ENCODE measurements at regions not wholly inside any gene's neighbourhood (a gene's known extent, or its start where the extent isn't known, plus 50 kb on each side); places are given as distances from the start of the nearest gene placed in this dataset.

GRCh38 chr13:106734198-106734597 is 166.3 kb upstream of the ARGLU1 start:
- FAIRE-seq (no peak), DNase-seq (ENCODE audit: insufficient read length, low spot score) (no peak)

- DNase-seq (ENCODE audit: insufficient read length, low spot score) (no peak), FAIRE-seq (no peak)
Observed at GRCh38 chr13:106723036-106723435, 155.1 kb upstream of the ARGLU1 start.

- DNase-seq (ENCODE audit: insufficient read length, low spot score) (no peak), FAIRE-seq (no peak)
Observed at GRCh38 chr13:106722620-106723019, 154.7 kb upstream of the ARGLU1 start.

- FAIRE-seq = no peak
Observed at GRCh38 chr13:106721599-106721998, 153.7 kb upstream of the ARGLU1 start.

GRCh38 chr13:106714271-106714982 is 146.5 kb upstream of the ARGLU1 start:
- FAIRE-seq (no peak), DNase-seq (ENCODE audit: insufficient read length, low spot score) (no peak)

More at GRCh38 chr13:106721599-106721998, 153.7 kb upstream of the ARGLU1 start:
- no peak for DNase-seq (ENCODE audit: insufficient read length, low spot score)

- FAIRE-seq = no peak
Observed at GRCh38 chr13:106712381-106712780, 144.4 kb upstream of the ARGLU1 start.

GRCh38 chr13:106710266-106710665 is 142.3 kb upstream of the ARGLU1 start:
- FAIRE-seq (no peak), DNase-seq (ENCODE audit: insufficient read length, low spot score) (no peak)

More at GRCh38 chr13:106712381-106712780, 144.4 kb upstream of the ARGLU1 start:
- DNase-seq (ENCODE audit: insufficient read length, low spot score) = no peak

GRCh38 chr13:106709522-106709921 is 141.6 kb upstream of the ARGLU1 start:
- DNase-seq (ENCODE audit: insufficient read length, low spot score) = no peak
- no peak for FAIRE-seq

GRCh38 chr13:106702505-106702904 is 134.6 kb upstream of the ARGLU1 start:
- no peak for FAIRE-seq
- DNase-seq (ENCODE audit: insufficient read length, low spot score) = no peak

GRCh38 chr13:106701771-106702341 is 133.9 kb upstream of the ARGLU1 start:
- DNase-seq (ENCODE audit: insufficient read length, low spot score) = no peak
- no peak for FAIRE-seq

- no peak for FAIRE-seq
- DNase-seq (ENCODE audit: insufficient read length, low spot score) = no peak
Observed at GRCh38 chr13:106700439-106700838, 132.5 kb upstream of the ARGLU1 start.

GRCh38 chr13:106700007-106700406 is 132.1 kb upstream of the ARGLU1 start:
- no peak for FAIRE-seq

GRCh38 chr13:106699311-106699710 is 131.4 kb upstream of the ARGLU1 start:
- no peak for DNase-seq (ENCODE audit: insufficient read length, low spot score)
- FAIRE-seq = no peak

More at GRCh38 chr13:106700007-106700406, 132.1 kb upstream of the ARGLU1 start:
- DNase-seq (ENCODE audit: insufficient read length, low spot score) = no peak

- no peak for DNase-seq (ENCODE audit: insufficient read length, low spot score)
- no peak for FAIRE-seq
Observed at GRCh38 chr13:106696719-106697118, 128.8 kb upstream of the ARGLU1 start.

GRCh38 chr13:106696140-106696539 is 128.2 kb upstream of the ARGLU1 start:
- no peak for DNase-seq (ENCODE audit: insufficient read length, low spot score)
- no peak for FAIRE-seq

- FAIRE-seq (no peak), DNase-seq (ENCODE audit: insufficient read length, low spot score) (no peak)
Observed at GRCh38 chr13:106695139-106695538, 127.2 kb upstream of the ARGLU1 start.

GRCh38 chr13:106691861-106692260 is 123.9 kb upstream of the ARGLU1 start:
- FAIRE-seq (no peak), DNase-seq (ENCODE audit: insufficient read length, low spot score) (no peak)

GRCh38 chr13:106691341-106691740 is 123.4 kb upstream of the ARGLU1 start:
- no peak for FAIRE-seq
- DNase-seq (ENCODE audit: insufficient read length, low spot score) = no peak

GRCh38 chr13:106690779-106691178 is 122.8 kb upstream of the ARGLU1 start:
- DNase-seq (ENCODE audit: insufficient read length, low spot score) (no peak), FAIRE-seq (no peak)

GRCh38 chr13:106689906-106690305 is 122.0 kb upstream of the ARGLU1 start:
- no peak for FAIRE-seq
- no peak for DNase-seq (ENCODE audit: insufficient read length, low spot score)

- no peak for FAIRE-seq
- DNase-seq (ENCODE audit: insufficient read length, low spot score) = no peak
Observed at GRCh38 chr13:106688940-106689339, 121.0 kb upstream of the ARGLU1 start.

GRCh38 chr13:106686163-106686562 is 118.2 kb upstream of the ARGLU1 start:
- DNase-seq (ENCODE audit: insufficient read length, low spot score) (no peak), FAIRE-seq (no peak)

All from GM19239 (cell line).